ENCODE measurements at regions not wholly inside any gene's neighbourhood (a gene's known extent, or its start where the extent isn't known, plus 50 kb on each side); places are given as distances from the start of the nearest gene placed in this dataset.

DNA sequence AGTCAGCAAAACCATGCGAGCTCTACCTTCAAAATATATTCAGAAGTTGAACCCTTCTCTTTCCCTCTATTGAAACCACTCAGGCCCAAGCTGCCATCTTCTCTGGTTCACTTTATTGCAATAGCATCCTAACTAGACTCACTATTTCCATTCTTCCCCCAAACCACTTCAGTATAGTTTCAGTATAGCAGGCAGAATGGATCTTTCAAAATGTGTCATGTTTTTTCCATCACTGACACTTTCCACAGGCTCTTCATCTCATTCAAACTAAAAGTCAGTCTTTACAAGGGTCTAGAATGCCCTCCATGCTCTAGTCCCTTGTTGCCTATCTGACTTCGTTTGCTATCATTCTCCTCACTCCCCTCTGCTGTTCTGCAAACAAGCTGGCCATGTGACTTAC is 274.4 kb downstream of the IDS start:
- TF ChIP-seq, protein P1, sequence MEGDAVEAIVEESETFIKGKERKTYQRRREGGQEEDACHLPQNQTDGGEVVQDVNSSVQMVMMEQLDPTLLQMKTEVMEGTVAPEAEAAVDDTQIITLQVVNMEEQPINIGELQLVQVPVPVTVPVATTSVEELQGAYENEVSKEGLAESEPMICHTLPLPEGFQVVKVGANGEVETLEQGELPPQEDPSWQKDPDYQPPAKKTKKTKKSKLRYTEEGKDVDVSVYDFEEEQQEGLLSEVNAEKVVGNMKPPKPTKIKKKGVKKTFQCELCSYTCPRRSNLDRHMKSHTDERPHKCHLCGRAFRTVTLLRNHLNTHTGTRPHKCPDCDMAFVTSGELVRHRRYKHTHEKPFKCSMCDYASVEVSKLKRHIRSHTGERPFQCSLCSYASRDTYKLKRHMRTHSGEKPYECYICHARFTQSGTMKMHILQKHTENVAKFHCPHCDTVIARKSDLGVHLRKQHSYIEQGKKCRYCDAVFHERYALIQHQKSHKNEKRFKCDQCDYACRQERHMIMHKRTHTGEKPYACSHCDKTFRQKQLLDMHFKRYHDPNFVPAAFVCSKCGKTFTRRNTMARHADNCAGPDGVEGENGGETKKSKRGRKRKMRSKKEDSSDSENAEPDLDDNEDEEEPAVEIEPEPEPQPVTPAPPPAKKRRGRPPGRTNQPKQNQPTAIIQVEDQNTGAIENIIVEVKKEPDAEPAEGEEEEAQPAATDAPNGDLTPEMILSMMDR (IDR thresholded peaks at IDR 0.05; ENCODE audit: insufficient read depth, low read depth, low read length), result no peak
- no peak for TF ChIP-seq EZH2 (IDR thresholded peaks at IDR 0.05; ENCODE audit: insufficient read depth, low read length)

Measured in astrocyte (in vitro differentiated cells and primary cell).